Osteocyte (in vitro differentiated cells): ENCODE measurements at regions not wholly inside any gene's neighbourhood (a gene's known extent, or its start where the extent isn't known, plus 50 kb on each side); places are given as distances from the start of the nearest gene placed in this dataset.

Experiments
- DNase-seq: peaks from one replicate; pipeline ENCODE4 v3.0.0; 2021; ENCODE audit warnings: mixed read lengths; ENCODE audit not compliant: unreplicated experiment; ENCODE audit errors: extremely low spot score
- H3K27ac Mint-ChIP-seq: one replicate; pipeline ENCODE4 v1.8.0; 2021; ENCODE audit warnings: mild to moderate bottlenecking, mixed read lengths; ENCODE audit not compliant: unreplicated experiment
- H3K27me3 Mint-ChIP-seq: one replicate; pipeline ENCODE4 v1.8.0; 2021; ENCODE audit warnings: mixed read lengths; ENCODE audit not compliant: unreplicated experiment
- H3K36me3 Mint-ChIP-seq: one replicate; pipeline ENCODE4 v1.8.0; 2021; ENCODE audit warnings: mixed read lengths; ENCODE audit not compliant: unreplicated experiment
- H3K4me1 Mint-ChIP-seq: one replicate; pipeline ENCODE4 v1.8.0; 2021; ENCODE audit warnings: mixed read lengths; ENCODE audit not compliant: unreplicated experiment
- H3K4me3 Mint-ChIP-seq: one replicate; pipeline ENCODE4 v1.8.0; 2021; ENCODE audit warnings: mild to moderate bottlenecking, moderate library complexity, mixed read lengths; ENCODE audit not compliant: unreplicated experiment
- H3K9me3 Mint-ChIP-seq: one replicate; pipeline ENCODE4 v1.8.0; 2021; ENCODE audit warnings: mixed read lengths; ENCODE audit not compliant: unreplicated experiment
- TF ChIP-seq, protein P1 (sequence below): fragments of 200-600 bp; sonication (generic); IDR thresholded peaks from 2 replicates; pipeline ENCODE4 v1.5.0; 2021; ENCODE audit warnings: antibody characterized with exemption, mild to moderate bottlenecking, moderate library complexity

DNA sequence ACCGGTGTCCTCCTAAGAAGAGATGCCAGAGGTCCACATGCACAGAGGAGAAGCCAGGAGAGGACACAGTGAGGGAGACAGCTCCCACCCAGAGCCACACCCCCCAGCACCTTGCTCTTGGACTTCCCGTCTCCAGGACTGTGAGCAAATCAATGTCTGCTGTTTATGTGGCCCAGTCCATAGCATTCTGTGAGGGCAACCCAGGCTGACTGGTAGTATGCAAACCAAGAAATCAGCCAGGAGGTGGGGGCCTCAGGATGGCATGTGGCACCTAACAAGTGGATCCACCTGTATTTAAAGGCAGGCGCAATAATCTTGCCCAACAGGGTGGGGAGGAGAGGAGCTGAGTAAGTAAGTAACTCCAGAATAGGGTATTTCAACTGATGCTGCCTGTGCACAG is 136.4 kb downstream of the BRD1 start:
- H3K27ac Mint-ChIP-seq: no peak overlapping the region

DNA sequence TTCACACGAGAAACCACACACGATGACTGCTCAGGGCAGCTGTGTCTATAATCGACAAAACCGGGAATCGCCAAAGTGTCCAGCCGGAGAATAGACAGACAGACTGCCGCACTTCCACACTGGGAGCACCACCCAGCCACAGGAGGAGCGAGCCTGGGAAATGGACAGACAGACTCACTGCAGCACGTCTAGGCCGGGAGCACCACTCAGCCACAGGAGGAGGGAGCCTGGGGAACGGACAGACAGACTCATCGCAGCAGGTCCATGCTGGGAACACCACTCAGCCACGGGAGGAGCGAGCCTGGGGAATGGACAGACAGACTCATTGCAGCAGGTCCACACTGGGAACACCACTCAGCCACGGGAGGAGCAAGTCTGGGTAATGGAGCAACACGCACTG is 137.2 kb downstream of the BRD1 start:
- Mint-ChIP-seq H3K27me3 (no peaks in the 10 kb centered on the region), H3K36me3 (no peaks in the 10 kb centered on the region), H3K4me1 (no peaks in the 10 kb centered on the region), H3K27ac (no peak overlapping the region), H3K4me3 (no peak overlapping the region), H3K9me3 (peaks cover 18% of the 10 kb centered on the region)
- TF ChIP-seq, protein P1, sequence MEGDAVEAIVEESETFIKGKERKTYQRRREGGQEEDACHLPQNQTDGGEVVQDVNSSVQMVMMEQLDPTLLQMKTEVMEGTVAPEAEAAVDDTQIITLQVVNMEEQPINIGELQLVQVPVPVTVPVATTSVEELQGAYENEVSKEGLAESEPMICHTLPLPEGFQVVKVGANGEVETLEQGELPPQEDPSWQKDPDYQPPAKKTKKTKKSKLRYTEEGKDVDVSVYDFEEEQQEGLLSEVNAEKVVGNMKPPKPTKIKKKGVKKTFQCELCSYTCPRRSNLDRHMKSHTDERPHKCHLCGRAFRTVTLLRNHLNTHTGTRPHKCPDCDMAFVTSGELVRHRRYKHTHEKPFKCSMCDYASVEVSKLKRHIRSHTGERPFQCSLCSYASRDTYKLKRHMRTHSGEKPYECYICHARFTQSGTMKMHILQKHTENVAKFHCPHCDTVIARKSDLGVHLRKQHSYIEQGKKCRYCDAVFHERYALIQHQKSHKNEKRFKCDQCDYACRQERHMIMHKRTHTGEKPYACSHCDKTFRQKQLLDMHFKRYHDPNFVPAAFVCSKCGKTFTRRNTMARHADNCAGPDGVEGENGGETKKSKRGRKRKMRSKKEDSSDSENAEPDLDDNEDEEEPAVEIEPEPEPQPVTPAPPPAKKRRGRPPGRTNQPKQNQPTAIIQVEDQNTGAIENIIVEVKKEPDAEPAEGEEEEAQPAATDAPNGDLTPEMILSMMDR: no peak
- DNase-seq: peak; percentile 70

More for the DNA sequence above, 136.4 kb downstream of the BRD1 start:
- DNase-seq: peak; percentile 72
- Mint-ChIP-seq H3K4me1 (no peaks in the 10 kb centered on the region), H3K36me3 (no peaks in the 10 kb centered on the region), H3K27me3 (no peaks in the 10 kb centered on the region), H3K4me3 (no peak overlapping the region), H3K9me3 (peaks cover 18% of the 10 kb centered on the region)
- TF ChIP-seq, protein P1: no peak

DNA sequence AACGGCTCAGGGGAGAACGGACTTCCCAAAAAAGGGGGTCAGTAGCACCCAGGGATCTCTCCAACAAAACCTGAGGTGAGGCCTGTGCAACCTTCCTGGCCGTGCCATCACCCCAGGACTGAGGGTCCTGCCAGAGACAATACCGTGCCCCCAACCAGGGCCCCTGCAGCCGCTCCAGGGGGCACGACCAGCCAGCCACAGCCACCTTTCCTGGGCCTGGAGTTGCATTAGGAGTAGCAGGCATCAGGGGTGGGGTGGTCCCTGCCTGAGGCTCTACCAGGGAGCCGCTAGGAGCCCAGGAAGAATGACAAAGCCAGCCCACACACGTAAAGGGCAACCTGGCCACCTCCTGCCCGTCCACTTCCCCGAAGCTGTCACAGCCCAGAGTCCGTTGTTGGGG is 137.8 kb downstream of the BRD1 start:
- TF ChIP-seq, protein P1: no peak
- H3K4me1 Mint-ChIP-seq: no peaks in the 10 kb centered on the region
- peaks cover 18% of the 10 kb centered on the region for H3K9me3 Mint-ChIP-seq
- DNase-seq: peak; percentile 75
- H3K27ac Mint-ChIP-seq: no peak overlapping the region
- H3K36me3 Mint-ChIP-seq: no peaks in the 10 kb centered on the region
- H3K4me3 Mint-ChIP-seq: no peak overlapping the region
- H3K27me3 Mint-ChIP-seq: no peaks in the 10 kb centered on the region

DNA sequence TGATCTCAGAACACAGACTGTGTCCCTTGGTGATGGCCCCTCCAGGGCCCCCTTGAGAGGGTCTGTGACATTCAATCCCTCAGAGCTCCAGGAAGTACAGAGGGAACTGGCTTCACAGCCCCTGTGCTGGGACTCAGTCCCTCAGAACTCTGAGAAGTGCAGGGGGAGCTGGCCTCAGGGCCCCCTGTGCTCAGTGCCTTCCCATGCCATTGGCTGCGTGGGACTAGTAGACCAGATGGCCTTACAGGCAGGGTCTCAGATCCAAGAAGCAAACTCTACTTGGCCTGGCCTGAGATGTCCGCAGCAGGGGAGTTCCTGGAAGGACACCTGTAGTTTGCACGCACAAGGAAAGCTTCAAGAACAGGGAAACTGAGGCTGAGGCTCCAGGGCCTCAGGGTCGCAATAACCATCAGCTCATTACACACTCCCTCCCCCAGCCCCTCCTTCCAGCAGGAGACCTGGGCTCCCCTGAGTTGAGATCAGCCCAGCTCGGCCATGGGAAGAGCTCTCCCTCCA is 138.4 kb downstream of the BRD1 start:
- no peaks in the 10 kb centered on the region for H3K36me3 Mint-ChIP-seq
- H3K4me1 Mint-ChIP-seq: no peaks in the 10 kb centered on the region

DNA sequence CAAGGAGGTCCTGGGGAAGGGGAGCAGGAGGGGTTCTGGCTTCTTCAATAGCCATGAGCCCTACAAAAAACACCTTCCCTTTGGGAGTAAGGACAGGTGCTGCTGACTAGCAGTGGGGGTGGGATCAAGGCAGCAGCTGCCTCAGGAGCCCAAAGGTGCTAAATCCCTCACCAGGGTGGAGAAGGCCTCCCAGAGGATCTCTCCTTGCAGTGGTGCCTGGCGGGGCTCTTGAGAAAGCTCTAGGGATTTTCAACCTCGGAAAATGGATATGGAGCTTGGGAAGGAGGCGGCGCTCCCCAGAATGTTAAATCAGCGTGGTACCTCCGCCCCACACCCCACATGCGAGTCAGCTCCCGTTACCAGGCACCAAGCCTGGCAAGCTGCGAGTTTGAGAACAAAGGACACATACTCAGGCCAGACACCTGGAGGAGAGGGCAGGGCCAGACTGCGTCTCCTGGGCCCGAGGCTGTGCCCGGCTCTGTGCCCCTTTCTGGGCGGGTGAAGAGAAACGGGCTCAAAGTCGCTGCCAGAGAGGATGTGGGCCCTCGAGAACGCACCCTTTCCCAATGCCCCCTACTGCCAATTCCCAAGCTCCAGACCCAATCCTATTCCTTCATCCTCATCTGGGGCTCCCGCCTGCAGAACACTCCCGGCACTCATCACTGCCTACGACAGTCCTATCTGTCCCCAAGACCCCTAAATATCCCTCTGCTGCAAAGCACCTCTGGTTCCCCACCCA is 139.0 kb downstream of the BRD1 start:
- Mint-ChIP-seq H3K4me3 (no peak overlapping the region), H3K27ac (no peak overlapping the region), H3K27me3 (peaks cover 4% of the 10 kb centered on the region), H3K4me1 (no peaks in the 10 kb centered on the region), H3K9me3 (peaks cover 18% of the 10 kb centered on the region), H3K36me3 (no peaks in the 10 kb centered on the region)
- TF ChIP-seq, protein P1: no peak
- peak; percentile 78 for DNase-seq

More for the DNA sequence above, 138.4 kb downstream of the BRD1 start:
- Mint-ChIP-seq H3K27me3 (peaks cover 4% of the 10 kb centered on the region), H3K4me3 (no peak overlapping the region), H3K27ac (no peak overlapping the region), H3K9me3 (peaks cover 18% of the 10 kb centered on the region)
- TF ChIP-seq, protein P1: no peak
- peak; percentile 63 for DNase-seq
